ENCODE measurements at regions not wholly inside any gene's neighbourhood (a gene's known extent, or its start where the extent isn't known, plus 50 kb on each side); places are given as distances from the start of the nearest gene placed in this dataset.

DNA sequence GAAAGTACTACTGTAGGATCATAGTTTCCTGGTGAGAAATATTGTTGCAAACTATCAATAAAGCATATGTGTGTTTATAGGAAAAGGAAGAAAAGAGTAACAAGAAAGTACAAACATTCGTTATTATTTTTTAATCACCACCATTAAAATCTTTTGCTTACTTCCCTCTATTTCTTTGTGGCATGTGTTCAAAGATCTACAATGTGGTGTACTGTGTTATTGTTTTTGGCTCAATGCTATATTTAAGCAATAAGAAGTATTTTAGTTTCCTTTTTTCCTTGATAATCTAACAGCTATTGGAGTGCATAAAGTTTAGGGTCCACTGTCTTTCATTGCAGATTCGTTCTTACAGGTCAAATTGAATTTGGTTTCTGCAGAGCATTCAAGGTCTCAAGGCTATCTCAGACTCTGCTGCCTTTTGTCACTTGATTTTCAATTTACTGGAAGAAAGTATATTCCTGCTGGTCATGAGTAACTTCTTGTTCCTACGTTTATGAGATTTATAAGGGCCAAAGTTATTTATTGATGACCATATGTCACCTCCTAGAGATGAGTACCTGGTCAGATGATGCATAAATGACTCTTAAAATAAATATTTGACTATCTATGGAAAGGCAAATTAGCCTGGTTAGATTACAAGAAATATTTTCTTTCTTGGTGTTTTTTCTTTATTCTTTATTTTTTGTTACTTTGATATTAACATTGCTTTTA lies 323.0 kb downstream of the TMEM167A start (continued):
- TF ChIP-seq, protein P1, sequence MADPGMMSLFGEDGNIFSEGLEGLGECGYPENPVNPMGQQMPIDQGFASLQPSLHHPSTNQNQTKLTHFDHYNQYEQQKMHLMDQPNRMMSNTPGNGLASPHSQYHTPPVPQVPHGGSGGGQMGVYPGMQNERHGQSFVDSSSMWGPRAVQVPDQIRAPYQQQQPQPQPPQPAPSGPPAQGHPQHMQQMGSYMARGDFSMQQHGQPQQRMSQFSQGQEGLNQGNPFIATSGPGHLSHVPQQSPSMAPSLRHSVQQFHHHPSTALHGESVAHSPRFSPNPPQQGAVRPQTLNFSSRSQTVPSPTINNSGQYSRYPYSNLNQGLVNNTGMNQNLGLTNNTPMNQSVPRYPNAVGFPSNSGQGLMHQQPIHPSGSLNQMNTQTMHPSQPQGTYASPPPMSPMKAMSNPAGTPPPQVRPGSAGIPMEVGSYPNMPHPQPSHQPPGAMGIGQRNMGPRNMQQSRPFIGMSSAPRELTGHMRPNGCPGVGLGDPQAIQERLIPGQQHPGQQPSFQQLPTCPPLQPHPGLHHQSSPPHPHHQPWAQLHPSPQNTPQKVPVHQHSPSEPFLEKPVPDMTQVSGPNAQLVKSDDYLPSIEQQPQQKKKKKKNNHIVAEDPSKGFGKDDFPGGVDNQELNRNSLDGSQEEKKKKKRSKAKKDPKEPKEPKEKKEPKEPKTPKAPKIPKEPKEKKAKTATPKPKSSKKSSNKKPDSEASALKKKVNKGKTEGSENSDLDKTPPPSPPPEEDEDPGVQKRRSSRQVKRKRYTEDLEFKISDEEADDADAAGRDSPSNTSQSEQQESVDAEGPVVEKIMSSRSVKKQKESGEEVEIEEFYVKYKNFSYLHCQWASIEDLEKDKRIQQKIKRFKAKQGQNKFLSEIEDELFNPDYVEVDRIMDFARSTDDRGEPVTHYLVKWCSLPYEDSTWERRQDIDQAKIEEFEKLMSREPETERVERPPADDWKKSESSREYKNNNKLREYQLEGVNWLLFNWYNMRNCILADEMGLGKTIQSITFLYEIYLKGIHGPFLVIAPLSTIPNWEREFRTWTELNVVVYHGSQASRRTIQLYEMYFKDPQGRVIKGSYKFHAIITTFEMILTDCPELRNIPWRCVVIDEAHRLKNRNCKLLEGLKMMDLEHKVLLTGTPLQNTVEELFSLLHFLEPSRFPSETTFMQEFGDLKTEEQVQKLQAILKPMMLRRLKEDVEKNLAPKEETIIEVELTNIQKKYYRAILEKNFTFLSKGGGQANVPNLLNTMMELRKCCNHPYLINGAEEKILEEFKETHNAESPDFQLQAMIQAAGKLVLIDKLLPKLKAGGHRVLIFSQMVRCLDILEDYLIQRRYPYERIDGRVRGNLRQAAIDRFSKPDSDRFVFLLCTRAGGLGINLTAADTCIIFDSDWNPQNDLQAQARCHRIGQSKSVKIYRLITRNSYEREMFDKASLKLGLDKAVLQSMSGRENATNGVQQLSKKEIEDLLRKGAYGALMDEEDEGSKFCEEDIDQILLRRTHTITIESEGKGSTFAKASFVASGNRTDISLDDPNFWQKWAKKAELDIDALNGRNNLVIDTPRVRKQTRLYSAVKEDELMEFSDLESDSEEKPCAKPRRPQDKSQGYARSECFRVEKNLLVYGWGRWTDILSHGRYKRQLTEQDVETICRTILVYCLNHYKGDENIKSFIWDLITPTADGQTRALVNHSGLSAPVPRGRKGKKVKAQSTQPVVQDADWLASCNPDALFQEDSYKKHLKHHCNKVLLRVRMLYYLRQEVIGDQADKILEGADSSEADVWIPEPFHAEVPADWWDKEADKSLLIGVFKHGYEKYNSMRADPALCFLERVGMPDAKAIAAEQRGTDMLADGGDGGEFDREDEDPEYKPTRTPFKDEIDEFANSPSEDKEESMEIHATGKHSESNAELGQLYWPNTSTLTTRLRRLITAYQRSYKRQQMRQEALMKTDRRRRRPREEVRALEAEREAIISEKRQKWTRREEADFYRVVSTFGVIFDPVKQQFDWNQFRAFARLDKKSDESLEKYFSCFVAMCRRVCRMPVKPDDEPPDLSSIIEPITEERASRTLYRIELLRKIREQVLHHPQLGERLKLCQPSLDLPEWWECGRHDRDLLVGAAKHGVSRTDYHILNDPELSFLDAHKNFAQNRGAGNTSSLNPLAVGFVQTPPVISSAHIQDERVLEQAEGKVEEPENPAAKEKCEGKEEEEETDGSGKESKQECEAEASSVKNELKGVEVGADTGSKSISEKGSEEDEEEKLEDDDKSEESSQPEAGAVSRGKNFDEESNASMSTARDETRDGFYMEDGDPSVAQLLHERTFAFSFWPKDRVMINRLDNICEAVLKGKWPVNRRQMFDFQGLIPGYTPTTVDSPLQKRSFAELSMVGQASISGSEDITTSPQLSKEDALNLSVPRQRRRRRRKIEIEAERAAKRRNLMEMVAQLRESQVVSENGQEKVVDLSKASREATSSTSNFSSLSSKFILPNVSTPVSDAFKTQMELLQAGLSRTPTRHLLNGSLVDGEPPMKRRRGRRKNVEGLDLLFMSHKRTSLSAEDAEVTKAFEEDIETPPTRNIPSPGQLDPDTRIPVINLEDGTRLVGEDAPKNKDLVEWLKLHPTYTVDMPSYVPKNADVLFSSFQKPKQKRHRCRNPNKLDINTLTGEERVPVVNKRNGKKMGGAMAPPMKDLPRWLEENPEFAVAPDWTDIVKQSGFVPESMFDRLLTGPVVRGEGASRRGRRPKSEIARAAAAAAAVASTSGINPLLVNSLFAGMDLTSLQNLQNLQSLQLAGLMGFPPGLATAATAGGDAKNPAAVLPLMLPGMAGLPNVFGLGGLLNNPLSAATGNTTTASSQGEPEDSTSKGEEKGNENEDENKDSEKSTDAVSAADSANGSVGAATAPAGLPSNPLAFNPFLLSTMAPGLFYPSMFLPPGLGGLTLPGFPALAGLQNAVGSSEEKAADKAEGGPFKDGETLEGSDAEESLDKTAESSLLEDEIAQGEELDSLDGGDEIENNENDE (IDR thresholded peaks at IDR 0.05; ENCODE audit: insufficient replicate concordance, low read length): no peak
- TF ChIP-seq KDM5A (IDR thresholded peaks at IDR 0.05; ENCODE audit: low read length): no peak
- no peak for TF ChIP-seq EZH2 (IDR thresholded peaks at IDR 0.05; ENCODE audit: low read depth, low read length, severe bottlenecking)
- TF ChIP-seq RNF2 (IDR thresholded peaks at IDR 0.05; ENCODE audit: borderline replicate concordance, low read depth, low read length, missing control alignments, poor library complexity, severe bottlenecking): no peak
- TF ChIP-seq RAD21 (IDR thresholded peaks at IDR 0.05 in 1 of 2, conservative IDR thresholded peaks at IDR 0.05 in 1 of 2; ENCODE audit: low read depth in 2 of 2, low read length in 2 of 2): no peak
- TF ChIP-seq EGR1 (IDR thresholded peaks at IDR 0.05; ENCODE audit: borderline replicate concordance, low read depth, low read length): no peak
- TF ChIP-seq RXRA (IDR thresholded peaks at IDR 0.05; ENCODE audit: insufficient read depth, low read depth, low read length): no peak

Data from H1 (cell line).